ENCODE measurements at regions not wholly inside any gene's neighbourhood (a gene's known extent, or its start where the extent isn't known, plus 50 kb on each side); places are given as distances from the start of the nearest gene placed in this dataset.
"Not testable (repeated sequence)": the region's sequence is repeated elsewhere in the genome, so short reads cannot be mapped to it uniquely, and the experiment has no call there.

- DNase-seq (ENCODE audit: low read depth) = no peak
- no peak overlapping the region for H3K27ac Mint-ChIP-seq (ENCODE audit: unreplicated experiment)
- Histone ChIP-seq H4K20me1 (ENCODE audit: insufficient read depth, low read length) (no peaks in the 10 kb centered on the region), H3K9ac (ENCODE audit: low read length) (no peak overlapping the region), H3K4me2 (ENCODE audit: low read length) (no peak overlapping the region), H3K9me3 (ENCODE audit: insufficient read depth, low read depth, low read length) (no peaks in the 10 kb centered on the region), H3K36me3 (ENCODE audit: insufficient read depth, low read length) (no peaks in the 10 kb centered on the region), H3K4me1 (ENCODE audit: insufficient read depth, low read length) (no peaks in the 10 kb centered on the region), H3K27ac (ENCODE audit: low read depth, low read length) (no peak overlapping the region), H2AFZ (ENCODE audit: low read depth, low read length) (no peak overlapping the region), H3K79me2 (ENCODE audit: insufficient read depth, low read length) (no peaks in the 10 kb centered on the region), H3K27me3 (ENCODE audit: insufficient read depth, low read length) (no peaks in the 10 kb centered on the region), H3K4me3 (ENCODE audit: insufficient read depth, low read depth, low read length) (no peak overlapping the region)
- TF ChIP-seq CTCF (IDR thresholded peaks at IDR 0.05; ENCODE audit: insufficient read depth, low read depth, low read length) (no peak), EZH2 (IDR thresholded peaks at IDR 0.05; ENCODE audit: insufficient read depth, low read length) (no peak)
- peaks cover 3% of the 10 kb centered on the region for H3K4me1 Mint-ChIP-seq (ENCODE audit: low read depth, unreplicated experiment)
- H3K36me3 Mint-ChIP-seq (ENCODE audit: low read depth, unreplicated experiment) = no peaks in the 10 kb centered on the region
- no peak for FAIRE-seq
- peaks cover 2% of the 10 kb centered on the region for H3K27me3 Mint-ChIP-seq (ENCODE audit: low read depth, unreplicated experiment)
- H3K4me3 Mint-ChIP-seq (ENCODE audit: unreplicated experiment) = no peak overlapping the region
- H3K9me3 Mint-ChIP-seq (ENCODE audit: unreplicated experiment) = no peaks in the 10 kb centered on the region
Observed at GRCh38 chr3:26132942-26133341, 343.1 kb downstream of the OXSM start.

- Mint-ChIP-seq H3K4me1 (ENCODE audit: low read depth, unreplicated experiment) (peaks cover 3% of the 10 kb centered on the region), H3K9me3 (ENCODE audit: unreplicated experiment) (peaks cover 4% of the 10 kb centered on the region), H3K36me3 (ENCODE audit: low read depth, unreplicated experiment) (no peaks in the 10 kb centered on the region), H3K27me3 (ENCODE audit: low read depth, unreplicated experiment) (no peaks in the 10 kb centered on the region), H3K27ac (ENCODE audit: unreplicated experiment) (no peak overlapping the region), H3K4me3 (ENCODE audit: unreplicated experiment) (no peak overlapping the region)
- Histone ChIP-seq H3K79me2 (ENCODE audit: insufficient read depth, low read length) (no peaks in the 10 kb centered on the region), H3K36me3 (ENCODE audit: insufficient read depth, low read length) (no peaks in the 10 kb centered on the region), H2AFZ (ENCODE audit: low read depth, low read length) (no peak overlapping the region), H3K27ac (ENCODE audit: low read depth, low read length) (no peak overlapping the region), H3K4me2 (ENCODE audit: low read length) (no peak overlapping the region), H3K4me3 (ENCODE audit: insufficient read depth, low read depth, low read length) (no peak overlapping the region), H3K9ac (ENCODE audit: low read length) (no peak overlapping the region), H3K4me1 (ENCODE audit: insufficient read depth, low read length) (no peaks in the 10 kb centered on the region), H4K20me1 (ENCODE audit: insufficient read depth, low read length) (no peaks in the 10 kb centered on the region), H3K27me3 (ENCODE audit: insufficient read depth, low read length) (no peaks in the 10 kb centered on the region), H3K9me3 (ENCODE audit: insufficient read depth, low read depth, low read length) (peaks cover 4% of the 10 kb centered on the region)
- FAIRE-seq = no peak
- no peak for DNase-seq (ENCODE audit: low read depth)
- TF ChIP-seq CTCF (IDR thresholded peaks at IDR 0.05; ENCODE audit: insufficient read depth, low read depth, low read length) (no peak), EZH2 (IDR thresholded peaks at IDR 0.05; ENCODE audit: insufficient read depth, low read length) (no peak)
Observed at GRCh38 chr3:26141296-26141695, 351.4 kb downstream of the OXSM start.

GRCh38 chr3:26145769-26146168, 355.9 kb downstream of the OXSM start:
- Histone ChIP-seq H3K9ac (ENCODE audit: low read length) (no peak overlapping the region), H3K4me1 (ENCODE audit: insufficient read depth, low read length) (no peaks in the 10 kb centered on the region), H3K9me3 (ENCODE audit: insufficient read depth, low read depth, low read length) (no peaks in the 10 kb centered on the region), H3K36me3 (ENCODE audit: insufficient read depth, low read length) (no peaks in the 10 kb centered on the region), H3K79me2 (ENCODE audit: insufficient read depth, low read length) (no peaks in the 10 kb centered on the region), H3K27ac (ENCODE audit: low read depth, low read length) (no peak overlapping the region), H2AFZ (ENCODE audit: low read depth, low read length) (no peak overlapping the region), H3K4me2 (ENCODE audit: low read length) (no peak overlapping the region), H3K27me3 (ENCODE audit: insufficient read depth, low read length) (no peaks in the 10 kb centered on the region), H3K4me3 (ENCODE audit: insufficient read depth, low read depth, low read length) (no peak overlapping the region), H4K20me1 (ENCODE audit: insufficient read depth, low read length) (no peaks in the 10 kb centered on the region)
- FAIRE-seq (no peak), DNase-seq (ENCODE audit: low read depth) (no peak)
- H3K9me3 Mint-ChIP-seq (ENCODE audit: unreplicated experiment) = no peaks in the 10 kb centered on the region
- no peaks in the 10 kb centered on the region for H3K4me1 Mint-ChIP-seq (ENCODE audit: low read depth, unreplicated experiment)
- H3K36me3 Mint-ChIP-seq (ENCODE audit: low read depth, unreplicated experiment) = no peaks in the 10 kb centered on the region
- H3K27ac Mint-ChIP-seq (ENCODE audit: unreplicated experiment) = no peak overlapping the region
- H3K4me3 Mint-ChIP-seq (ENCODE audit: unreplicated experiment) = no peak overlapping the region
- no peak for TF ChIP-seq EZH2 (IDR thresholded peaks at IDR 0.05; ENCODE audit: insufficient read depth, low read length)
- H3K27me3 Mint-ChIP-seq (ENCODE audit: low read depth, unreplicated experiment) = no peaks in the 10 kb centered on the region

- not testable (repeated sequence) for H3K4me1 Mint-ChIP-seq (ENCODE audit: low read depth, unreplicated experiment); H3K79me2 ChIP-seq (ENCODE audit: insufficient read depth, low read length); H3K27ac Mint-ChIP-seq (ENCODE audit: unreplicated experiment)
Observed at GRCh38 chr3:26157428-26157827, 367.5 kb downstream of the OXSM start.

More at GRCh38 chr3:26157428-26157827, 367.5 kb downstream of the OXSM start:
- H3K4me2 ChIP-seq (ENCODE audit: low read length); H4K20me1 ChIP-seq (ENCODE audit: insufficient read depth, low read length); DNase-seq (ENCODE audit: low read depth); H3K9ac ChIP-seq (ENCODE audit: low read length); H3K27me3 Mint-ChIP-seq (ENCODE audit: low read depth, unreplicated experiment); H3K4me3 ChIP-seq (ENCODE audit: insufficient read depth, low read depth, low read length); H3K36me3 ChIP-seq (ENCODE audit: insufficient read depth, low read length); H3K4me3 Mint-ChIP-seq (ENCODE audit: unreplicated experiment); H2AFZ ChIP-seq (ENCODE audit: low read depth, low read length); H3K9me3 ChIP-seq (ENCODE audit: insufficient read depth, low read depth, low read length); H3K27me3 ChIP-seq (ENCODE audit: insufficient read depth, low read length); H3K4me1 ChIP-seq (ENCODE audit: insufficient read depth, low read length); H3K27ac ChIP-seq (ENCODE audit: low read depth, low read length); FAIRE-seq; H3K36me3 Mint-ChIP-seq (ENCODE audit: low read depth, unreplicated experiment); H3K9me3 Mint-ChIP-seq (ENCODE audit: unreplicated experiment): not testable (repeated sequence)

All from astrocyte (in vitro differentiated cells and primary cell).